ENCODE measurements at regions not wholly inside any gene's neighbourhood (a gene's known extent, or its start where the extent isn't known, plus 50 kb on each side); places are given as distances from the start of the nearest gene placed in this dataset.
"Not testable (repeated sequence)": the region's sequence is repeated elsewhere in the genome, so short reads cannot be mapped to it uniquely, and the experiment has no call there.

- H3K79me2 ChIP-seq (ENCODE audit: insufficient read depth, low read length); H4K20me1 ChIP-seq (ENCODE audit: insufficient read depth); BruUV-seq (replicated peaks); H2AFZ ChIP-seq (ENCODE audit: low read depth, low read length, poor library complexity, severe bottlenecking); H3K27ac ChIP-seq (ENCODE audit: low read depth, low read length); ATAC-seq; H3K9me3 ChIP-seq (ENCODE audit: control insufficient read depth in 1 of 2, insufficient read depth in 1 of 2, low read depth in 1 of 2, low read length in 2 of 2); CTCF ChIA-PET; intact Hi-C loops (cut with micrococcal nuclease); H3K4me2 ChIP-seq (ENCODE audit: low read length); H3K4me3 ChIP-seq (replicated peaks in 1 of 2; ENCODE audit: low read depth in 1 of 2, low read length in 2 of 2); H3K36me3 ChIP-seq (ENCODE audit: control insufficient read depth in 1 of 2, insufficient read depth in 2 of 2, low read length in 2 of 2); RAD21 ChIA-PET (ENCODE audit: low non-redundant PET in 1 of 2, low total read pairs in 2 of 2, uncharacterized antibody in 2 of 2, unreplicated experiment in 2 of 2); H3K27me3 ChIP-seq (ENCODE audit: insufficient read depth, low read length); H3K9me2 ChIP-seq (ENCODE audit: insufficient read depth); DNase-seq (ENCODE audit: low read depth, low spot score); H3K9ac ChIP-seq (ENCODE audit: low read length); H3K4me1 ChIP-seq (ENCODE audit: control insufficient read depth in 1 of 2, insufficient read depth in 2 of 2, low read length in 2 of 2); POLR2A ChIA-PET: not testable (repeated sequence)
Observed at GRCh38 chr6:135610192-135610591, 112.7 kb upstream of the AHI1 start.

DNA sequence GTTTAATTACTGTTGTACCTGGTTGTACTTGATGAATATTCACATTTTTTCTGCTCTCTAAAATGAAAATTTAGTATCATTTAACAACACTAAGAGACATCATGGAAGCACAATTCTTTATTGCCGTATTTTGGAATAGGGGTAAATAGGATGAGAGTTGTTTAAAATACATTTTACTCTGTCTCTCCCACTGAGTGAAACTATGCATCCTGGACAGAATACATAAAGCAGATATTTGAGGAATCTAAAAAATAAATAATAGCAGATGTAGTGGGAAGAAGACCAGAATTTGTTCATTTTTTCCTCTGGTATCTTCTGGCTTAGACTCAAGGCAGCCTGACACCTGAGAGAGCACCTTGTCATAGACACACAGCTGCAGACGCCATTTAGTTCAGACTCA is 119.1 kb upstream of the AHI1 start:
- Histone ChIP-seq H3K36me3 (ENCODE audit: control insufficient read depth in 1 of 2, insufficient read depth in 2 of 2, low read length in 2 of 2) (no peaks in the 10 kb centered on the region), H2AFZ (ENCODE audit: low read depth, low read length, poor library complexity, severe bottlenecking) (no peak overlapping the region), H3K4me3 (replicated peaks in 1 of 2; ENCODE audit: low read depth in 1 of 2, low read length in 2 of 2) (no peak overlapping the region), H3K9me3 (ENCODE audit: control insufficient read depth in 1 of 2, insufficient read depth in 1 of 2, low read depth in 1 of 2, low read length in 2 of 2) (no peaks in the 10 kb centered on the region), H3K4me1 (ENCODE audit: control insufficient read depth in 1 of 2, insufficient read depth in 2 of 2, low read length in 2 of 2) (no peaks in the 10 kb centered on the region), H3K27me3 (ENCODE audit: insufficient read depth, low read length) (no peaks in the 10 kb centered on the region), H3K9me2 (ENCODE audit: insufficient read depth) (no peaks in the 10 kb centered on the region), H3K4me2 (ENCODE audit: low read length) (no peak overlapping the region), H3K79me2 (ENCODE audit: insufficient read depth, low read length) (no peaks in the 10 kb centered on the region), H3K27ac (ENCODE audit: low read depth, low read length) (no peak overlapping the region), H3K9ac (ENCODE audit: low read length) (no peak overlapping the region), H4K20me1 (ENCODE audit: insufficient read depth) (no peaks in the 10 kb centered on the region)
- no peak for DNase-seq (ENCODE audit: low read depth, low spot score)
- TF ChIP-seq, protein P1, sequence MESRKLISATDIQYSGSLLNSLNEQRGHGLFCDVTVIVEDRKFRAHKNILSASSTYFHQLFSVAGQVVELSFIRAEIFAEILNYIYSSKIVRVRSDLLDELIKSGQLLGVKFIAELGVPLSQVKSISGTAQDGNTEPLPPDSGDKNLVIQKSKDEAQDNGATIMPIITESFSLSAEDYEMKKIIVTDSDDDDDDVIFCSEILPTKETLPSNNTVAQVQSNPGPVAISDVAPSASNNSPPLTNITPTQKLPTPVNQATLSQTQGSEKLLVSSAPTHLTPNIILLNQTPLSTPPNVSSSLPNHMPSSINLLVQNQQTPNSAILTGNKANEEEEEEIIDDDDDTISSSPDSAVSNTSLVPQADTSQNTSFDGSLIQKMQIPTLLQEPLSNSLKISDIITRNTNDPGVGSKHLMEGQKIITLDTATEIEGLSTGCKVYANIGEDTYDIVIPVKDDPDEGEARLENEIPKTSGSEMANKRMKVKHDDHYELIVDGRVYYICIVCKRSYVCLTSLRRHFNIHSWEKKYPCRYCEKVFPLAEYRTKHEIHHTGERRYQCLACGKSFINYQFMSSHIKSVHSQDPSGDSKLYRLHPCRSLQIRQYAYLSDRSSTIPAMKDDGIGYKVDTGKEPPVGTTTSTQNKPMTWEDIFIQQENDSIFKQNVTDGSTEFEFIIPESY (IDR thresholded peaks at IDR 0.05; ENCODE audit: extremely low read depth, insufficient replicate concordance, low read length), result no peak
- no peak for TF ChIP-seq YY1 (IDR thresholded peaks at IDR 0.05; ENCODE audit: extremely low read depth, insufficient replicate concordance, low read depth, low read length)
- no peak for TF ChIP-seq EZH2phosphoT487 (IDR thresholded peaks at IDR 0.05; ENCODE audit: borderline replicate concordance)
- TF ChIP-seq, protein P2, sequence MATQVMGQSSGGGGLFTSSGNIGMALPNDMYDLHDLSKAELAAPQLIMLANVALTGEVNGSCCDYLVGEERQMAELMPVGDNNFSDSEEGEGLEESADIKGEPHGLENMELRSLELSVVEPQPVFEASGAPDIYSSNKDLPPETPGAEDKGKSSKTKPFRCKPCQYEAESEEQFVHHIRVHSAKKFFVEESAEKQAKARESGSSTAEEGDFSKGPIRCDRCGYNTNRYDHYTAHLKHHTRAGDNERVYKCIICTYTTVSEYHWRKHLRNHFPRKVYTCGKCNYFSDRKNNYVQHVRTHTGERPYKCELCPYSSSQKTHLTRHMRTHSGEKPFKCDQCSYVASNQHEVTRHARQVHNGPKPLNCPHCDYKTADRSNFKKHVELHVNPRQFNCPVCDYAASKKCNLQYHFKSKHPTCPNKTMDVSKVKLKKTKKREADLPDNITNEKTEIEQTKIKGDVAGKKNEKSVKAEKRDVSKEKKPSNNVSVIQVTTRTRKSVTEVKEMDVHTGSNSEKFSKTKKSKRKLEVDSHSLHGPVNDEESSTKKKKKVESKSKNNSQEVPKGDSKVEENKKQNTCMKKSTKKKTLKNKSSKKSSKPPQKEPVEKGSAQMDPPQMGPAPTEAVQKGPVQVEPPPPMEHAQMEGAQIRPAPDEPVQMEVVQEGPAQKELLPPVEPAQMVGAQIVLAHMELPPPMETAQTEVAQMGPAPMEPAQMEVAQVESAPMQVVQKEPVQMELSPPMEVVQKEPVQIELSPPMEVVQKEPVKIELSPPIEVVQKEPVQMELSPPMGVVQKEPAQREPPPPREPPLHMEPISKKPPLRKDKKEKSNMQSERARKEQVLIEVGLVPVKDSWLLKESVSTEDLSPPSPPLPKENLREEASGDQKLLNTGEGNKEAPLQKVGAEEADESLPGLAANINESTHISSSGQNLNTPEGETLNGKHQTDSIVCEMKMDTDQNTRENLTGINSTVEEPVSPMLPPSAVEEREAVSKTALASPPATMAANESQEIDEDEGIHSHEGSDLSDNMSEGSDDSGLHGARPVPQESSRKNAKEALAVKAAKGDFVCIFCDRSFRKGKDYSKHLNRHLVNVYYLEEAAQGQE (IDR thresholded peaks at IDR 0.05; ENCODE audit: low read depth), result no peak
- no peak for TF ChIP-seq ZFX (IDR thresholded peaks at IDR 0.05)
- no peak for TF ChIP-seq SP1 (IDR thresholded peaks at IDR 0.05; ENCODE audit: low read depth)
- TF ChIP-seq EZH2 (IDR thresholded peaks at IDR 0.05), result no peak
- no peak for TF ChIP-seq RAD21 (IDR thresholded peaks at IDR 0.05; ENCODE audit: low read depth)
- TF ChIP-seq FOSL1 (IDR thresholded peaks at IDR 0.05; ENCODE audit: low read depth), result no peak
- no peak for TF ChIP-seq EGR1 (IDR thresholded peaks at IDR 0.05; ENCODE audit: low read depth)
- no peak for TF ChIP-seq ZNF274 (IDR thresholded peaks at IDR 0.05; ENCODE audit: low read depth, low read length)
- no peak for TF ChIP-seq POLR2A (IDR thresholded peaks at IDR 0.05; ENCODE audit: borderline replicate concordance, extremely low read depth, insufficient read depth, insufficient read length)
- TF ChIP-seq ELF1 (IDR thresholded peaks at IDR 0.05; ENCODE audit: borderline replicate concordance, low read depth), result no peak
- no peak for TF ChIP-seq SRF (IDR thresholded peaks at IDR 0.05; ENCODE audit: low read depth)
- TF ChIP-seq, protein P3, sequence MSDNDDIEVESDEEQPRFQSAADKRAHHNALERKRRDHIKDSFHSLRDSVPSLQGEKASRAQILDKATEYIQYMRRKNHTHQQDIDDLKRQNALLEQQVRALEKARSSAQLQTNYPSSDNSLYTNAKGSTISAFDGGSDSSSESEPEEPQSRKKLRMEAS (IDR thresholded peaks at IDR 0.05), result no peak
- TF ChIP-seq SIN3A (IDR thresholded peaks at IDR 0.05; ENCODE audit: low read depth), result no peak
- no peak for TF ChIP-seq CEBPB (IDR thresholded peaks at IDR 0.05; ENCODE audit: low read depth)
- ATAC-seq, result no peak
- BruUV-seq (replicated peaks), result no TSS peak
- CTCF ChIA-PET, result no interaction called here
- intact Hi-C loops (cut with micrococcal nuclease), result no loop called here
- RAD21 ChIA-PET (ENCODE audit: low non-redundant PET in 1 of 2, low total read pairs in 2 of 2, uncharacterized antibody in 2 of 2, unreplicated experiment in 2 of 2), result no interaction called here
- POLR2A ChIA-PET, result no interaction called here
